ENCODE measurements at regions not wholly inside any gene's neighbourhood (a gene's known extent, or its start where the extent isn't known, plus 50 kb on each side); places are given as distances from the start of the nearest gene placed in this dataset.
"Not testable (repeated sequence)": the region's sequence is repeated elsewhere in the genome, so short reads cannot be mapped to it uniquely, and the experiment has no call there.

GRCh38 chr4:8972635-8973034 is 101.0 kb upstream of the HMX1 start:
- DNase-seq (ENCODE audit: low spot score) = not testable (repeated sequence)

GRCh38 chr4:8965896-8966295 is 94.3 kb upstream of the HMX1 start:
- DNase-seq (ENCODE audit: low spot score) = not testable (repeated sequence)

DNA sequence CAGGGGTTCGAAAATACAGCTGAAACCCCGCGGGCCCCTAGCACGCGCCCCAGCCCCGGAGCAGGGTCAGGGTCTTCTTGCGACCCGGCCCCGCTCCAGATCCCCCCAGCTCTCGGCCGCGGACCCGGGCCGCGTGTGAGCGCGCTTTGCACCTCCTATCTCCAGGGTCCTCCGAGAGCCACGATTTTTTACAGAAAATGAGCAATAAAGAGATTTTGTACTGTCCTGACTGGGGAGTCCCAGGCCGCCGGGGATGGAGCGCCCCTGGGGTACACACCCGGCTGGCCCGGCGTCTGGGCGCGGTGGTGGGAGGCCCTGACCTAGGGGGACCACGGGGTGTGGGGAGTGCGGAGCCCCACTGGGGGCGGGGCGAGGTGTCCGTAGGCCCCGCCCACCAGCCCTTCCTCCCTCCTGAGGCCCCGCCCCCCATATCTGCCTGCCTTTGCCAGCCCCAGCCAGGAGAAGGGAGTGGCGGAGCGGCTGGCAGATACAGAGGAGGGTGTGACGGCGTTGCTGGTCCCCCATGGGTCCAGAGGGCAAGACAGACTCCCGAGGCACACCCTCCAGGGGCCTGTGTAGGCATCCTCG is 92.7 kb upstream of the HMX1 start:
- DNase-seq (ENCODE audit: low spot score) = not testable (repeated sequence)

DNA sequence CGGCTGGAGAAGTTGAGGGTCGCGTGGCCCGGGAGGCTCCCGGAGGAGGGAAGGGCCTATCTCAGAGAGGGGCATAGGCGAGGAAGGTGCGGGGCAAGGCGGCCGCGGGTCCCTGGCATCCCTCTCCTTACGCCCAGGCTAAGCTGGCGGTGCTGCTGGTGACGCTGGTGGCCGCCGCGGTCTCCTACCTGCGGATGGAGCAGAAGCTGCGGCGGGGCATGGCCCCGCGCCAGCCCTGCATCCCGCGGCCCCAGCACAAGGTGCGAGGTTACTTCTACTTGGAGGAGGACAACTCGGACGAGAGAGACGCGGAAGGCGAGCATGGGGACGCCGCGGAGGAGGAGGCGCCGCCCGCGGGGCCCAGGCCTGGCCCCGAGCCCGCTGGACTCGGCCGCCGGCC is 91.9 kb upstream of the HMX1 start:
- not testable (repeated sequence) for DNase-seq (ENCODE audit: low spot score)

DNA sequence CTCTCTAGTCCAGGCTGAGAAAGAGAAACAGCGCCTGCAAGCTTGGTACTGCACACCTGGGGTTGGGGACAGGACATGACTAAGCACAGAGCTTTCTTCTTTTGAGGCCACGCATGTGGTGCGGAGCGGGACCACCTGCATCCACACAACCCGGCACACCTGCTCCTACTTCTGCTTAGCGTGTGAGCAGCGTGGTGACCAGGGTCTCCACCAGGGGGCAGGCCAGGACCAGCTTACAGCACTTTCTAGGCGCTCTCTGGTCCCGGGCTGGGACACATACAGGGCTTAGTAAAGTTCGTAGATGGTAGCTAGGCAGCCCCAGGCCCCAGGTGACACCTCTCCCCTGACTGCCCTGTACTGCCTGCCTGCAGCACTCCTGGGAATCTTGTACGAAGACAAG is 89.7 kb upstream of the HMX1 start:
- DNase-seq (ENCODE audit: low spot score) = not testable (repeated sequence)

DNA sequence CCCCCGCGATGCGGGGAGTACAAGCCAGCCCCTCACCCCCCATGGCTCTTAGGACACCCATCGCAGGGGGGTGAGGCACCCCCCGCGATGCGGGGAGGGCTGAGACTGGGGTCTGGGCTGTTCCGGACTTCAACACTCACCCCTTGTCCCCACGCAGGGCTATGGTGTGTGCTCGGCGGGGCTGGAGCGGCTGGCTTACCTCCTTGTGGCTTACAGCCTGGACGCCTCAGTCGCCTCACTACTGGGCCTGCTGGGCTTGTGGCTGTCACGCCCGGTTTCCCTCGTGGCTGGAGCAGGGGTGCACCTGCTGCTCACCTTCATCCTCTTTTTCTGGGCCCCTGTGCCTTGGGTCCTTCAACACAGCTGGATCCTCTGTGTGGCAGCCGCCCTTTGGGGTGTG is 87.8 kb upstream of the HMX1 start:
- DNase-seq (ENCODE audit: low spot score) = not testable (repeated sequence)

DNA sequence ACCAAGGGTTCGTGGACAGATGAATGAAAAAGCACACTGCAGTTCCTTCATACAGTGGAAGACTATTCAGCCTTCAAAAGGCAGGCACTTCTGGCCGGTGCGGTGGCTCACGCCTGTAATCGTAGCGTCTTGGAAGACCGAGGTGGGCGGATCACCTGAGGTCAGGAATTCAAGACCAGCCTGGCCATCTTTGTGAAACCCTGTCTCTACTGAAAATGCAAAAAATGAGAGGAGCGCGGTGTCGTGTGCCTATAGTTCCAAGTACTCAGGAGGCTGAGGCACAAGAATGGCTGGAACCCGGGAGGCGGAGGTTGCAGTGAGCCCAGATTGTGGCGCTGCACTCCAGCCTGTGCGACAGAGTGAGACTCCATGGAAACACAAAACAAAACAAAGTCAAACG is 82.4 kb upstream of the HMX1 start:
- not testable (repeated sequence) for DNase-seq (ENCODE audit: low spot score)

- not testable (repeated sequence) for DNase-seq (ENCODE audit: low spot score)
Measured at GRCh38 chr4:8952791-8953190, 81.2 kb upstream of the HMX1 start.

DNA sequence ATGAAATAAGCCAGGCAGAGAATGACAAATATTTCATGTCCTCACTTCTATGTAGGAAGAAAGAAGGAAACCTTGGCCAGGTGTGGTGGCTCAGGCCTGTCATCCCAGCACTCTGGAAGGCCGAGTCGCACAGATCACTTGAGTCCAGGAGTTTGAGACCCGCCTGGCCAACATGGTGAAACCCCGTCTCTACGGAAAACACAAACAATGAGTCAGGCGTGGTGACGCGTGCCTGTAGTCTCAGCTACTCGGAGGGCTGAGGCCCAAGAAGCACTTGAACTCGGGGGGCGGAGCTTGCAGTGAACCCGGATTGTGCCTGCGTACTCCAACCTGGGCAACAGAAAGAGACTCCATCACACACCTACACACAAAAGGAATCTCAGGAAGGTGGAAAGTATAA is 80.5 kb upstream of the HMX1 start:
- not testable (repeated sequence) for DNase-seq (ENCODE audit: low spot score)

DNA sequence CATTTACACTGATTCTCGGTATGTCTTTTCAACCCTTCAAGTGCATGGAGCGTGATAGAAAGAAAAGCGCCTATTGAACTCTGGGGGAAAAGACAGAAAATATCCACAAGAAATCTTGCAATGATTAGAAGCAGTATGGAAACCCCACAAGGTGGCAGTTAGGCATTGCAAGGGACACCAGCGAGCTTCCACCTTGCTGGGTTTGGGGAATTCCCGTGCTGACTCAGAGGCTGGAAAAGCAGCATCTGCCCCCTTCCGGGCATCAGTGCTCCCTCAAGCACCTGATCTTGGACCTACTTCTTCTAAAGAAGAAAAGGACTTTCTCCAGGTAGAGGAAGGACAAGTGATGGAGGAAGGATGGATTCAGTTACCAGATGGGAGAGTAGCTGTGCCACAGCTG is 73.9 kb upstream of the HMX1 start:
- not testable (repeated sequence) for DNase-seq (ENCODE audit: low spot score)

GRCh38 chr4:8943367-8943766 is 71.7 kb upstream of the HMX1 start:
- not testable (repeated sequence) for DNase-seq (ENCODE audit: low spot score)

- DNase-seq (ENCODE audit: low spot score) = not testable (repeated sequence)
Measured at GRCh38 chr4:8942088-8942487, 70.4 kb upstream of the HMX1 start.

DNA sequence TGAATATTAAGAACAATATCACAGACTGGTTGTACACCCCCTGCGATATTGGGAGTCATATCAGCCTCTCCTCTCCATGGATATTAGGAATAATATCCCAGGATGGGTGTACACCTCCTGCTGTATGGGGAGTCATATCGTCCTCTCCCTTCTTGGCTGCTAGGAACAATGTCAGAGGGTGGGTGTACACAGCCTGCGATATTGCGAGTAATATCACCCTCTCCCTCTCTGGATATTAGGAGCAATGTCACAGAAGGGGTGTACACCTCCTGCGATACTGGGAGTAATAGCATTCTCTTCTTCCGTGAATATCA is 69.8 kb upstream of the HMX1 start:
- DNase-seq (ENCODE audit: low spot score) = not testable (repeated sequence)

DNA sequence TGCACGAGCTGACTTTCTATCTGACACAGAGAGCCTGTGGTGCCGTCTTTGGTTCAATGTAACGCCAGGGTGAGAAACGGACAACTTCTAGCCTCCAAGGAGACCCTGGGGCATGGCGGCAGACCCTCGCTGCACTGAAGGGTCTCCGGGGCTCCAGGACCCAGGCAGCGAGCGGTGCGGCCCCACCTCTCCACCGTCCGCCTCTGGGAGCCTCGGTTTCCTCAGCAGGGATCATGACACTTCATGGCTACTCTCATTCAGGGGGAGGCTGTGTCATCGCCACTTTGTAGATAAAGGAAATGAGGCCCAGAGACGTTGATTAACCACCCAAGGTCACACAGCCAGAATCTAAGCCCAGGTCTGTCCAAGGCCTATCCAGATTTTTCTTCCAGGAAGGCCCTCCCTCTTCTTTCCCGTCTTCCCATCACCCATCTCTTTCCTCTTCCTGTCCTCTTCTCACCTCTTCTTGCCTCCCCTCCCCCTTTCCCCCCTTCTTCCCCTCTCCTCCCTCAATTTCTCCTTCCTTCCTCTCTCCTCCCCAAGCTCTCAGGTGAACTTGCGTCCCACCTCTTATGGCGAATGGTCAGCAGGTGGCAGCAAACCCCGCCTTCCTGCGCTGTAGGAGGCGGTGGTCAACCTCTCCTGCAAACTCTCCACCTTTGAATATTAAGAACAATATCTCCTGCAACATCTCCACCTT is 69.3 kb upstream of the HMX1 start:
- DNase-seq (ENCODE audit: low spot score) = no peak

GRCh38 chr4:8939840-8940742 is 68.5 kb upstream of the HMX1 start:
- no peak for DNase-seq (ENCODE audit: low spot score)

GRCh38 chr4:8939160-8939839 is 67.7 kb upstream of the HMX1 start:
- no peak for DNase-seq (ENCODE audit: low spot score)

DNA sequence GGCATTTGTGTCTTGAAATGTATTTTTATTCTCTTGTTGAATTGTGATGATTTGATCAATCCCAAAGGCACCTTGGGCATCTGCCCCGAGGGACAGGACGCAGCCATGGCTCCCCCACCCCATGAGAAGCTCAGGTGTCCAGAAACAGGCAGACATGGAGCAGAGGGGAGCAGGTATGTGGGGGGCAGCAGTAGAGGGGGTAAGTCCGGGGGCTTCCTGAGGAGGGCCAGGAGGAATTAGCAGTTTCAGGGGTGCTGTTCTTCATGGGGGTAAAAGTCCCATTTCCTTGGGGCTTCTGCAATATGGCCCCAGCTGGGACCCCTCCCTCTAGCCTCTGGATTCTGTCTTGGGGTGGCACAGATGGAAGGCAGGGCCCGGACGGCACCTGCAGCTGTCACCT is 67.0 kb upstream of the HMX1 start:
- no peak for DNase-seq (ENCODE audit: low spot score)

- no peak for DNase-seq (ENCODE audit: low spot score)
Measured at GRCh38 chr4:8938137-8938536, 66.5 kb upstream of the HMX1 start.

- no peak for DNase-seq (ENCODE audit: low spot score)
Measured at GRCh38 chr4:8932884-8933283, 61.2 kb upstream of the HMX1 start.

DNA sequence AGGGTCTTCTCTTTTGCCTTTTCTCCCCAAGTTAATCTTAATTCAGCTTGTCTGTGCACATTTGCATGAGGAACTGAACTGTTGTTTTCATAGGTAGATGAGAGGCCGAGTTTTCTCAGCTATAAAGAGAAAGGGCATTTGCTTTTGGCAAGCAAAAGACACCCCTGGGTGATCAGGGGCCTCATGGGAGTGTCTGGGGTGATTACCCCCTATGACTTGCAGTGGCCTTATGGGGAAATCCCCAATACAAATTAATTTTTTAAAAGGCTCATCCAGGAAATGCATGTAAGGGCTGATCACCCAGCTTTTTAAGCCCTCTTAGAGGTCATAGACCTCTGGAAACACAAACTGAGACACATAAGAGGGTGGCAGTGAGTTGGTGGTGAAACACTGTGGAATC is 56.4 kb upstream of the HMX1 start:
- no peak for DNase-seq (ENCODE audit: low spot score)

DNA sequence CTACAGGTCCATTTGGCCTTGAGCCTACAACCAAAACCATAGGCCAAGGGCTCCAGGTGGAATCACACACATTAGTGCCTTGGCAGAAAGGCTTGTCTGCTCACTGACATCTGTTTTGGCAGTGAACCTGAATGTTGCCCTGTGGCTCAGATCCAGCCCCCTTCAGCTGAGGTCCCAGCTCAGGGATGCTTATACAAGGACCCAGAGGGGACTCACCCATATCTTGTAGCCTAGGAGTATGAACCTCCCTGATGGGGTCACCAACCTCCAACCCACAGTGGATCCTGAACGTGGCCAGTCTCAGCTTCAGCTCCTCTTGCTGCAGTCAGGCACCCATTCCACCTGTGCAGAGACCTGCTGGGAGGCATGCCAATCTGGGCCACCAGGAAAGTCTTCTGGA is 50.8 kb upstream of the HMX1 start:
- DNase-seq (ENCODE audit: low spot score) = no peak

DNA sequence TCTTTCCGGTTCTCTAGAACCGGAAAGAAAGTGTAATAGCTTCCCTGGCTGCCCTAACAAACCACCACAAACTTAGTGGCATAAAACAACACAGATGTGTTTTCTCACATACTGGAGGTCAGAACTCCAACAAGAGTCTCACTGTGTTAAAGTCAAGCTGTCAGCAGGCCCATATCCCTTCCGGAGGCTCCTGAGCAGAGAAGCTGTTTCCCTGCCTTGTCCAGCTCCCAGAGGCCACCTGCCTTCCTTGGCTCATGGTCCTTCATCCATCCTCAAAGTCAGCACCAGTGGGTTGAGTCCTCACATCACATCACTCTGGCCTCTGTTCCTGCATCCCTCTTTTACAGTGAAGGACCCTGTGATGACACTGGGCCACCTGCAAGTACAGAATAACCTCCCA is 49.8 kb upstream of the HMX1 start:
- DNase-seq (ENCODE audit: low spot score) = no peak
